ENCODE measurements at regions not wholly inside any gene's neighbourhood (a gene's known extent, or its start where the extent isn't known, plus 50 kb on each side); places are given as distances from the start of the nearest gene placed in this dataset.

GRCh38 chr9:8078641-8079140 is 279.1 kb upstream of the DMAC1 start:
- no peak for DNase-seq

GRCh38 chr9:8074713-8075286 is 275.2 kb upstream of the DMAC1 start:
- DNase-seq = no peak

GRCh38 chr9:8071445-8071798 is 271.8 kb upstream of the DMAC1 start:
- DNase-seq = no peak

GRCh38 chr9:8070779-8071444 is 271.3 kb upstream of the DMAC1 start:
- DNase-seq = no peak

- no peak for DNase-seq
These were observed 262.9 kb upstream of the DMAC1 start for GRCh38 chr9:8062459-8062858.

GRCh38 chr9:8053501-8053900 is 253.9 kb upstream of the DMAC1 start:
- DNase-seq = no peak

GRCh38 chr9:8052991-8053390 is 253.4 kb upstream of the DMAC1 start:
- no peak for DNase-seq

GRCh38 chr9:8037745-8038144 is 238.2 kb upstream of the DMAC1 start:
- no peak for DNase-seq

- no peak for DNase-seq
These were observed 237.4 kb upstream of the DMAC1 start for GRCh38 chr9:8036914-8037524.

GRCh38 chr9:8033794-8034193 is 234.2 kb upstream of the DMAC1 start:
- no peak for DNase-seq

- DNase-seq = peak; percentile 22
These were observed 230.5 kb upstream of the DMAC1 start for GRCh38 chr9:8030095-8030494.

GRCh38 chr9:8027351-8027750 is 227.8 kb upstream of the DMAC1 start:
- DNase-seq = no peak

GRCh38 chr9:8025551-8025950 is 226.0 kb upstream of the DMAC1 start:
- DNase-seq = peak; percentile 18

GRCh38 chr9:8020186-8020585 is 220.6 kb upstream of the DMAC1 start:
- no peak for DNase-seq

GRCh38 chr9:8019636-8020035 is 220.1 kb upstream of the DMAC1 start:
- DNase-seq = no peak

GRCh38 chr9:8014997-8015682 is 215.6 kb upstream of the DMAC1 start:
- DNase-seq = no peak

- peak; percentile 70 for DNase-seq
These were observed 213.4 kb upstream of the DMAC1 start for GRCh38 chr9:8012986-8013385.

GRCh38 chr9:8011974-8012373 is 212.4 kb upstream of the DMAC1 start:
- DNase-seq = peak; percentile 16

- DNase-seq = no peak
These were observed 197.0 kb upstream of the DMAC1 start for GRCh38 chr9:7996558-7996957.

- no peak for DNase-seq
These were observed 189.2 kb upstream of the DMAC1 start for GRCh38 chr9:7988644-7989280.

GRCh38 chr9:7984692-7985091 is 185.1 kb upstream of the DMAC1 start:
- DNase-seq = no peak

GRCh38 chr9:7984203-7984602 is 184.6 kb upstream of the DMAC1 start:
- no peak for DNase-seq

GRCh38 chr9:7983490-7983889 is 183.9 kb upstream of the DMAC1 start:
- no peak for DNase-seq

Measured in fibroblast of skin of abdomen (primary cell).